K562 (cell line): ENCODE measurements at regions not wholly inside any gene's neighbourhood (a gene's known extent, or its start where the extent isn't known, plus 50 kb on each side); places are given as distances from the start of the nearest gene placed in this dataset.

Source experiments
- ATAC-seq: fragments of 200-7000 bp; cut with Tn5 transposase; 3 replicates; pipeline ENCODE4 v1.9.1; 2020; ENCODE audit warnings: moderate library complexity
- BruUV-seq: library from RNA; stranded (reverse); fragments of 400-500 nt; replicated peaks from 2 replicates; lab custom pipeline; 2021; lab: Mats Ljungman, UMichigan
- CTCF ChIA-PET: fragments of 300-600 bp; formaldehyde crosslinking; extraction: SDS; loops from one replicate; lab custom pipeline; 2021; ENCODE audit warnings: low intra/inter-chr PET ratio; lab: Yijun Ruan, JAX
- POLR2A ChIA-PET: fragments of 300-600, 350-650 bp; sonication (Branson Sonifier 250); formaldehyde crosslinking; extraction: SDS; loops from one replicate; lab custom pipeline; 2021; ENCODE audit warnings: antibody characterized with exemption, inconsistent platforms; lab: Yijun Ruan, JAX
- DNase-seq, 4 experiments: peaks; one replicate each; pipeline versions ENCODE4 v3.0.0 to v3.0.0-alpha.2; 2011 to 2018; ENCODE audit warnings: low spot score in 3 of 4, mixed read lengths in 3 of 4; ENCODE audit errors: extremely low read depth in 1 of 4
- FAIRE-seq: peaks from 2 replicates; lab custom pipeline; 2011; peaks lifted over from hg19 to GRCh38; lab: Jason Lieb, UNC
- H2AFZ ChIP-seq: 2 replicates; pipeline ENCODE4 v1.6.0; 2011; ENCODE audit warnings: low read depth, low read length, control low read depth, inconsistent platforms
- H3K27ac ChIP-seq: fragments of 200-600 bp; 3 replicates; pipeline ENCODE4 v1.8.0; 2011; ENCODE audit warnings: low read depth, mild to moderate bottlenecking, control low read depth, inconsistent platforms, low read length, moderate library complexity, mixed read lengths; ENCODE audit errors: extremely low read depth
- H3K27me3 ChIP-seq, 2 experiments: fragments of 300-600 bp in 1 of 2; 2 replicates in 1 of 2; 3 replicates in 1 of 2; pipeline versions ENCODE4 v1.6.0 to v1.8.0; 2011; ENCODE audit warnings: inconsistent platforms in 2 of 2, low read length in 2 of 2, mild to moderate bottlenecking in 1 of 2, mixed read lengths in 1 of 2, moderate library complexity in 1 of 2; ENCODE audit not compliant: control insufficient read depth in 2 of 2, insufficient read depth in 2 of 2
- H3K36me3 ChIP-seq: fragments of 300-600 bp; 3 replicates; pipeline ENCODE4 v1.8.0; 2011; ENCODE audit warnings: mild to moderate bottlenecking, low read length, inconsistent platforms; ENCODE audit not compliant: control insufficient read depth, insufficient read depth
- H3K4me1 ChIP-seq, 2 experiments: fragments of 200-600 bp in 1 of 2; replicated peaks in 1 of 2; 2 replicates in 1 of 2; 3 replicates in 1 of 2; pipeline versions ENCODE4 v1.5.1 to v1.8.0; 2011; ENCODE audit warnings: inconsistent platforms in 2 of 2, low read length in 2 of 2, mild to moderate bottlenecking in 1 of 2, mixed read lengths in 1 of 2, moderate library complexity in 1 of 2; ENCODE audit not compliant: control insufficient read depth in 2 of 2, insufficient read depth in 2 of 2
- H3K4me2 ChIP-seq: 2 replicates; pipeline ENCODE4 v1.6.1; 2011; ENCODE audit warnings: low read length, control low read depth, inconsistent platforms, mixed read lengths; ENCODE audit not compliant: insufficient read depth
- H3K4me3 ChIP-seq: fragments of 200-600 bp; sonication (generic), shearing (Covaris generic); 2 replicates; pipeline ENCODE4 v1.5.1; 2016; ENCODE audit warnings: control low read depth, inconsistent platforms
- H3K79me2 ChIP-seq: fragments of 200-600 bp; 3 replicates; pipeline ENCODE4 v1.8.0; 2011; ENCODE audit warnings: low read length, inconsistent platforms; ENCODE audit not compliant: control insufficient read depth, insufficient read depth
- H3K9ac ChIP-seq, 2 experiments: 2 replicates each; pipeline versions ENCODE4 v1.6.0 to v1.6.1; 2011; ENCODE audit warnings: low read depth in 2 of 2, low read length in 2 of 2, control low read depth in 1 of 2, inconsistent platforms in 1 of 2, mild to moderate bottlenecking in 1 of 2, mixed read lengths in 1 of 2; ENCODE audit not compliant: insufficient read depth in 1 of 2
- H3K9me1 ChIP-seq: one replicate; pipeline ENCODE4 v1.6.0; 2011; ENCODE audit warnings: inconsistent platforms, mild to moderate bottlenecking, low read length, moderate library complexity; ENCODE audit not compliant: control insufficient read depth, insufficient read depth
- H3K9me3 ChIP-seq: replicated peaks from 2 replicates; pipeline ENCODE4 v1.5.1; 2011; ENCODE audit warnings: low read depth, low read length, inconsistent platforms; ENCODE audit not compliant: control insufficient read depth, insufficient read depth
- H4K20me1 ChIP-seq: replicated peaks from 2 replicates; pipeline ENCODE4 v1.6.1; 2011; ENCODE audit warnings: low read length, inconsistent platforms, mixed read lengths; ENCODE audit not compliant: control insufficient read depth, insufficient read depth
- ARID2 ChIP-seq: fragments of 450-650 bp; IDR thresholded peaks from 2 replicates; pipeline ENCODE4 v1.6.1; 2017; ENCODE audit warnings: antibody characterized with exemption, mild to moderate bottlenecking
- CEBPG ChIP-seq, 3 experiments: fragments of 200-800 bp in 1 of 3; sonication (Bioruptor generic) in 1 of 3; sonication (generic) in 1 of 3; formaldehyde crosslinking in 1 of 3; IDR thresholded peaks in 2 of 3; conservative IDR thresholded peaks in 1 of 3; 2 replicates each; pipeline versions ENCODE4 v1.6.1 to v1.8.0; 2016 to 2022; ENCODE audit warnings: missing compliant biosample characterization in 2 of 3, missing genetic modification characterization in 2 of 3, mild to moderate bottlenecking in 1 of 3, missing genetic modification reagents in 1 of 3
- FIP1L1 ChIP-seq: fragments of 200-400 bp; formaldehyde crosslinking; IDR thresholded peaks from 2 replicates; pipeline ENCODE4 v1.6.1; 2018; ENCODE audit warnings: mild to moderate bottlenecking, low read depth, low read length; ENCODE audit not compliant: poor library complexity, severe bottlenecking
- FOXM1 ChIP-seq, 2 experiments: fragments of 450-650 bp in 1 of 2; sonication (generic) in 1 of 2; formaldehyde crosslinking in 1 of 2; IDR thresholded peaks; 2 replicates each; pipeline versions ENCODE4 v1.6.1 to v1.9.0; 2017 to 2022; ENCODE audit warnings: low read depth in 2 of 2, mild to moderate bottlenecking in 2 of 2, missing genetic modification reagents in 1 of 2, moderate library complexity in 1 of 2
- MECOM ChIP-seq: fragments of 250-450 bp; sonication (Bioruptor Pico); IDR thresholded peaks from 2 replicates; pipeline ENCODE4 v1.8.0; 2022; ENCODE audit warnings: inconsistent platforms
- PHTF2 ChIP-seq: fragments of 250-450 bp; sonication (Bioruptor Pico); IDR thresholded peaks from 2 replicates; pipeline ENCODE4 v1.5.0; 2021; ENCODE audit warnings: mild to moderate bottlenecking
- PTTG1 ChIP-seq: fragments of 450-650 bp; IDR thresholded peaks from 2 replicates; pipeline ENCODE4 v1.6.1; 2016; ENCODE audit warnings: low read depth, mild to moderate bottlenecking, missing genetic modification characterization, missing compliant biosample characterization
- RAD21 ChIP-seq, 2 experiments: fragments of 250-450 bp in 1 of 2; fragments of 450-650 bp in 1 of 2; sonication (Bioruptor Pico) in 1 of 2; formaldehyde crosslinking in 1 of 2; IDR thresholded peaks in 1 of 2; conservative IDR thresholded peaks in 1 of 2; 2 replicates each; pipeline versions ENCODE4 v1.4.0 to v1.8.0; 2020 to 2022; ENCODE audit warnings: mild to moderate bottlenecking in 2 of 2, moderate library complexity in 1 of 2
- SAFB ChIP-seq: fragments of 200-400 bp; formaldehyde crosslinking; IDR thresholded peaks from 2 replicates; pipeline ENCODE4 v1.6.1; 2017; ENCODE audit warnings: low read depth, low read length, borderline replicate concordance
- TAF9B ChIP-seq: fragments of 450-650 bp; IDR thresholded peaks from 2 replicates; pipeline ENCODE4 v1.6.1; 2018; ENCODE audit warnings: mild to moderate bottlenecking; ENCODE audit not compliant: partially characterized antibody
- TAL1 ChIP-seq: fragments of 450-650 bp; IDR thresholded peaks from 2 replicates; pipeline ENCODE4 v1.6.1; 2016; ENCODE audit warnings: mild to moderate bottlenecking
- ZKSCAN8 ChIP-seq: fragments of 200-800 bp; sonication (Bioruptor generic); IDR thresholded peaks from 2 replicates; pipeline ENCODE4 v1.6.1; 2016; ENCODE audit warnings: missing genetic modification characterization, missing compliant biosample characterization
- ZNF263 ChIP-seq: sonication (generic); formaldehyde crosslinking; IDR thresholded peaks from 2 replicates; pipeline ENCODE4 v1.8.0; 2022; ENCODE audit warnings: mild to moderate bottlenecking, missing genetic modification reagents, borderline replicate concordance
- ZNF766 ChIP-seq: fragments of 200-800 bp; sonication (Bioruptor generic); conservative IDR thresholded peaks from 2 replicates; pipeline ENCODE4 v1.6.1; 2016; ENCODE audit warnings: missing genetic modification characterization, missing compliant biosample characterization
- WGBS: fragments of 100-300 bp; shearing (Covaris generic); methylation state at CpG from one replicate; pipeline ENCODE4 v1.1.6; 2016; ENCODE audit warnings: low coverage, mixed read lengths; ENCODE audit not compliant: insufficient coverage; ENCODE audit errors: missing lambda C conversion rate; 5-methylcytosine and 5-hydroxymethylcytosine counted together
- in situ Hi-C: fragments of 300-500 bp; cut with MboI; formaldehyde crosslinking; loops from 4 replicates; pipeline ENCODE4 v1.15.0; 2018; ENCODE audit warnings: inconsistent platforms, mixed read lengths
- intact Hi-C: fragments of 100-400 bp; cut with micrococcal nuclease; formaldehyde crosslinking; loops from 2 replicates; pipeline ENCODE4 v1.14.2; 2022
- TF ChIP-seq, protein P1 (sequence below): sonication (generic); formaldehyde crosslinking; IDR thresholded peaks from 2 replicates; pipeline ENCODE4 v1.8.0; 2022; ENCODE audit warnings: mild to moderate bottlenecking, missing genetic modification reagents, borderline replicate concordance

DNA sequence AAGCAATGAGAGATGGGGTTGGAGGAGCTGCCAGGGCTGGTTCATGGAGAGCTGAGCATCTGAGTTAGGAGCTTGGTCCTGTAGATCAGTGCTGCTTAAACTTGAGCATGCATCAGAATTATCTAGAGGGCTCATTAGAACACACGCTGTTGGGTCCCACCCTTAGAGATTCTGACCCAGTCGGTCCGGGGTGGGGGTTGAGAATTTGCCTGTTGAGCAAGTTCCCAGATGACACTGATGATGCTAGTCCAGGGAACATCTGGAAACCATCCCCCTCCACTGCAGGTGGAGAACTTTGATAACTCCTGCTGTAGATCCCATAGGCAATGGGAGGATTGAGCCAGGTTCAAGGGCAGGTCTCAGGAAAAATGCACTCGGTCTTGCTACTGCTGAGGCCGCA lies 158.0 kb upstream of the KLF4 start (continued):
- TF ChIP-seq ZNF766 (no peak), PHTF2 (CRISPR knock-in tag) (no peak), CEBPG (CRISPR knock-in tag; IDR thresholded peaks at IDR 0.05) (no peak), CEBPG (tag; conservative IDR thresholded peaks at IDR 0.05 in 1 of 2, IDR thresholded peaks at IDR 0.05 in 1 of 2) (no peak), TAF9B (no peak)

DNA sequence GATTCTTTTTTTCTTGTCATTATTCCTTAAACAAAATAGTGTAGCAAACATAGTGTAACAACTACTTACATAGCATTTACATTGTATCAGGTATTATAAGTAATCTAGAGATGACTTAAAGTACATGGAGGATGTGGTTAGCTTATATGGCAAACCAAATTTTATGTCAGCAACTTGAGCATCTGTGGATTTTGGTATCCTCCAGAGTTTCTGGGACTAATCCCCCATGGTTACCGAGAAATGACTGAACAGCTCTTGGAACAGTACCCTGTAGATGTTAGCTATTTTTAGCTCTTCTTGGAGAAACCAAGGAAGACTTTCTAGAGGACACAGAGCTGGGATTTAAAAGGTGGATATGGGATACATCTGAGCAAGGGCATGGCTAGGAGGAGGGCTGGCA lies 157.6 kb upstream of the KLF4 start:
- 0% methylated on average over 1 of the region's 1 CpG for WGBS
- ATAC-seq = no peak
- TF ChIP-seq ZKSCAN8 (no peak), FIP1L1 (no peak), MECOM (CRISPR knock-in tag) (no peak), RAD21 (CRISPR knock-in tag; conservative IDR thresholded peaks at IDR 0.05 in 1 of 2, IDR thresholded peaks at IDR 0.05 in 1 of 2) (no peak), FOXM1 (IDR thresholded peaks at IDR 0.05; ENCODE audit: low read depth) (no peak), FOXM1 (CRISPR knock-in tag; IDR thresholded peaks at IDR 0.05; ENCODE audit: low read depth) (no peak), ARID2 (no peak), SAFB (no peak), TAL1 (no peak), PTTG1 (no peak), ZNF263 (no peak)
- TF ChIP-seq, protein P1, sequence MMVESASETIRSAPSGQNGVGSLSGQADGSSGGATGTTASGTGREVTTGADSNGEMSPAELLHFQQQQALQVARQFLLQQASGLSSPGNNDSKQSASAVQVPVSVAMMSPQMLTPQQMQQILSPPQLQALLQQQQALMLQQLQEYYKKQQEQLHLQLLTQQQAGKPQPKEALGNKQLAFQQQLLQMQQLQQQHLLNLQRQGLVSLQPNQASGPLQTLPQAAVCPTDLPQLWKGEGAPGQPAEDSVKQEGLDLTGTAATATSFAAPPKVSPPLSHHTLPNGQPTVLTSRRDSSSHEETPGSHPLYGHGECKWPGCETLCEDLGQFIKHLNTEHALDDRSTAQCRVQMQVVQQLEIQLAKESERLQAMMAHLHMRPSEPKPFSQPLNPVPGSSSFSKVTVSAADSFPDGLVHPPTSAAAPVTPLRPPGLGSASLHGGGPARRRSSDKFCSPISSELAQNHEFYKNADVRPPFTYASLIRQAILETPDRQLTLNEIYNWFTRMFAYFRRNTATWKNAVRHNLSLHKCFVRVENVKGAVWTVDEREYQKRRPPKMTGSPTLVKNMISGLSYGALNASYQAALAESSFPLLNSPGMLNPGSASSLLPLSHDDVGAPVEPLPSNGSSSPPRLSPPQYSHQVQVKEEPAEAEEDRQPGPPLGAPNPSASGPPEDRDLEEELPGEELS (CRISPR knock-in tag) = no peak

More for the DNA sequence above, 157.6 kb upstream of the KLF4 start:
- DNase-seq = no peak
- FAIRE-seq = no peak
- no peaks in the 10 kb centered on the region for H3K36me3 ChIP-seq
- H3K4me2 ChIP-seq = no peak overlapping the region
- H3K4me1 ChIP-seq = no peaks in the 10 kb centered on the region
- H3K27me3 ChIP-seq = peaks cover 3 to 28% of the 10 kb centered on the region in 2 experiments; a peak in 4 of 5 replicates
- BruUV-seq = no TSS peak
- no peak overlapping the region for H3K9ac ChIP-seq
- in situ Hi-C loops (no loop called here), intact Hi-C loops (no loop called here)
- CTCF ChIA-PET = no interaction called here
- H3K27ac ChIP-seq = no peak overlapping the region
- POLR2A ChIA-PET = interaction anchor here (0.5 kb wide), 1 partner anchor 26 kb away, joined by 3 read pairs; no protein-coding TSS in a partner anchor
- no peak overlapping the region for H3K4me3 ChIP-seq
- H3K79me2 ChIP-seq = no peaks in the 10 kb centered on the region
- H3K9me1 ChIP-seq = no peaks in the 10 kb centered on the region
- H4K20me1 ChIP-seq = 0 out of 2 replicates have a peak, but pooled peaks cover 3% of the 10 kb centered on the region
- H3K9me3 ChIP-seq = no peaks in the 10 kb centered on the region
- no peak overlapping the region for H2AFZ ChIP-seq
